Uterus (tissue), 3 donors: ENCODE measurements at regions not wholly inside any gene's neighbourhood (a gene's known extent, or its start where the extent isn't known, plus 50 kb on each side); places are given as distances from the start of the nearest gene placed in this dataset.

Experiments used
- DNase-seq, 2 donors: peaks; one replicate each; pipeline ENCODE4 v3.0.0-alpha.2; 2019 to 2020
- H3K27ac ChIP-seq, 2 donors: fragments of 200-600 bp; sonication (generic); 1 replicate in 1 of 2; 2 replicates in 1 of 2; pipeline ENCODE4 v1.5.1; 2016 to 2018
- H3K27me3 ChIP-seq, 2 donors: fragments of 200-600 bp; sonication (generic); one replicate each; pipeline ENCODE4 v1.5.1; 2018 to 2019; ENCODE audit warnings: control low read depth in 1 of 2
- H3K36me3 ChIP-seq, 2 donors: fragments of 200-600 bp; sonication (generic); one replicate each; pipeline ENCODE4 v1.5.1; 2019; ENCODE audit warnings: control low read depth in 1 of 2
- H3K4me1 ChIP-seq, 2 donors: fragments of 200-600 bp; sonication (generic); one replicate each; pipeline ENCODE4 v1.5.1; 2018 to 2019; ENCODE audit warnings: control low read depth in 1 of 2
- H3K4me3 ChIP-seq, 2 donors: fragments of 200-600 bp; sonication (generic); 1 replicate in 1 of 2; 2 replicates in 1 of 2; pipeline ENCODE4 v1.5.1; 2018 to 2019; ENCODE audit warnings: mild to moderate bottlenecking in 1 of 2
- H3K9me3 ChIP-seq, 2 donors: fragments of 200-600 bp; sonication (generic); one replicate each; pipeline ENCODE4 v1.5.1; 2019; ENCODE audit warnings: control low read depth in 1 of 2
- CTCF ChIP-seq, 4 experiments: fragments of 200-600 bp in 2 of 4; fragments of 450-650 bp in 2 of 4; sonication (generic) in 2 of 4; IDR thresholded peaks; one replicate each; pipeline ENCODE4 v1.5.1; 2016 to 2019; ENCODE audit warnings: antibody characterized with exemption in 4 of 4, mild to moderate bottlenecking in 2 of 4, moderate library complexity in 1 of 4
- POLR2A ChIP-seq, 2 donors: fragments of 450-650 bp; IDR thresholded peaks; one replicate each; pipeline ENCODE4 v1.6.1; 2016; ENCODE audit warnings: antibody characterized with exemption in 2 of 2, mild to moderate bottlenecking in 1 of 2, moderate library complexity in 1 of 2
- intact Hi-C: fragments of 100-400 bp; cut with DNase I; formaldehyde crosslinking; loops from one replicate; pipeline ENCODE4 v1.15.1; 2023; ENCODE audit warnings: low total_unique reads
- donor health status: DM: yes; HTN: yes; CAD: no.

GRCh38 chr4:31908261-31908660 is 1188.1 kb downstream of the PCDH7 start:
- no peaks in the 10 kb centered on the region for H3K36me3 ChIP-seq
- no peaks in the 10 kb centered on the region for H3K9me3 ChIP-seq
- DNase-seq: no peak
- H3K4me1 ChIP-seq: no peaks in the 10 kb centered on the region
- TF ChIP-seq CTCF (IDR thresholded peaks at IDR 0.05): no peak
- no peak for TF ChIP-seq POLR2A (IDR thresholded peaks at IDR 0.05)
- H3K27me3 ChIP-seq: no peaks in the 10 kb centered on the region
- intact Hi-C loops: no loop called here
- H3K27ac ChIP-seq: no peak overlapping the region
- no peak overlapping the region for H3K4me3 ChIP-seq

- Histone ChIP-seq H3K27me3 (no peaks in the 10 kb centered on the region), H3K4me1 (no peaks in the 10 kb centered on the region), H3K9me3 (no peaks in the 10 kb centered on the region), H3K4me3 (no peak overlapping the region), H3K27ac (no peak overlapping the region), H3K36me3 (no peaks in the 10 kb centered on the region)
- TF ChIP-seq CTCF (IDR thresholded peaks at IDR 0.05): no peak
- TF ChIP-seq POLR2A (IDR thresholded peaks at IDR 0.05): no peak
- DNase-seq: no peak
- intact Hi-C loops: no loop called here
These were observed 1197.2 kb downstream of the PCDH7 start for GRCh38 chr4:31917334-31917733.

- no peak for TF ChIP-seq CTCF (IDR thresholded peaks at IDR 0.05)
- no peak for TF ChIP-seq POLR2A (IDR thresholded peaks at IDR 0.05)
- H3K9me3 ChIP-seq: no peaks in the 10 kb centered on the region
- H3K4me3 ChIP-seq: no peak overlapping the region
- intact Hi-C loops: no loop called here
- no peaks in the 10 kb centered on the region for H3K4me1 ChIP-seq
- no peak overlapping the region for H3K27ac ChIP-seq
- no peaks in the 10 kb centered on the region for H3K27me3 ChIP-seq
- H3K36me3 ChIP-seq: no peaks in the 10 kb centered on the region
- no peak for DNase-seq
These were observed 1198.7 kb downstream of the PCDH7 start for GRCh38 chr4:31918891-31919290.

GRCh38 chr4:31923634-31924033 is 1203.5 kb downstream of the PCDH7 start:
- Histone ChIP-seq H3K4me3 (no peak overlapping the region), H3K27ac (no peak overlapping the region), H3K9me3 (no peaks in the 10 kb centered on the region), H3K36me3 (no peaks in the 10 kb centered on the region), H3K4me1 (no peaks in the 10 kb centered on the region), H3K27me3 (no peaks in the 10 kb centered on the region)
- intact Hi-C loops: no loop called here
- DNase-seq: no peak
- no peak for TF ChIP-seq POLR2A (IDR thresholded peaks at IDR 0.05)
- TF ChIP-seq CTCF (IDR thresholded peaks at IDR 0.05): no peak

- Histone ChIP-seq H3K9me3 (no peaks in the 10 kb centered on the region), H3K27ac (no peak overlapping the region), H3K27me3 (no peaks in the 10 kb centered on the region), H3K4me3 (no peak overlapping the region), H3K36me3 (no peaks in the 10 kb centered on the region), H3K4me1 (no peaks in the 10 kb centered on the region)
- intact Hi-C loops: no loop called here
- no peak for DNase-seq
- TF ChIP-seq CTCF (IDR thresholded peaks at IDR 0.05) (no peak), POLR2A (IDR thresholded peaks at IDR 0.05) (no peak)
These were observed 1209.6 kb downstream of the PCDH7 start for GRCh38 chr4:31929676-31930345.
